Lower leg skin (tissue), 3 donors: ENCODE measurements at regions not wholly inside any gene's neighbourhood (a gene's known extent, or its start where the extent isn't known, plus 50 kb on each side); places are given as distances from the start of the nearest gene placed in this dataset.

ENCODE experiments used
- POLR2A ChIP-seq, 2 donors: fragments of 450-650 bp; IDR thresholded peaks; one replicate each; pipeline ENCODE4 v1.6.1; 2016 to 2017; ENCODE audit warnings: antibody characterized with exemption in 2 of 2, mild to moderate bottlenecking in 1 of 2, moderate library complexity in 1 of 2
- TF ChIP-seq, protein P1 (sequence below), 3 donors: fragments of 450-650 bp; IDR thresholded peaks; one replicate each; pipeline ENCODE4 v1.5.1; 2016; ENCODE audit warnings: antibody characterized with exemption in 3 of 3, mild to moderate bottlenecking in 3 of 3, moderate library complexity in 2 of 3

DNA sequence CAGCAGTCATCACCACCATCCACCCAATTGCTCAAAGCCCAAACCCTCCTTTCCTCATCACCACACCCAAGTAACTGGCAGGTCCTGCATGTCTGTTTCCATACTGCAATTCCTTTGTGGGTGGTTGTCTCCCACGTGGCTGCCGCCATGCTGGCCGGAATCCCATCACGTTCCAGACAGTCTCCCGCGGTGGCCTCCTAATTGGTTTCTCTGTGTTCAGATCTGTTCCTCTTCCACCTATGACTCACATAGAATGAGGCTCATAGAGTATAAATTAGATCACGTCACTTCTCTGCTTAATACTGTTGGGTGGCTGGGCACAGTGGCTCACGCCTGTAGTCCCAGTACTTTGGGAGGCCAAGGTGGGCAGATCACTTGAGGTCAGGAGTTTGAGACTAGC lies 813.0 kb downstream of the TYW1 start:
- TF ChIP-seq POLR2A (IDR thresholded peaks at IDR 0.05): no peak
- TF ChIP-seq, protein P1, sequence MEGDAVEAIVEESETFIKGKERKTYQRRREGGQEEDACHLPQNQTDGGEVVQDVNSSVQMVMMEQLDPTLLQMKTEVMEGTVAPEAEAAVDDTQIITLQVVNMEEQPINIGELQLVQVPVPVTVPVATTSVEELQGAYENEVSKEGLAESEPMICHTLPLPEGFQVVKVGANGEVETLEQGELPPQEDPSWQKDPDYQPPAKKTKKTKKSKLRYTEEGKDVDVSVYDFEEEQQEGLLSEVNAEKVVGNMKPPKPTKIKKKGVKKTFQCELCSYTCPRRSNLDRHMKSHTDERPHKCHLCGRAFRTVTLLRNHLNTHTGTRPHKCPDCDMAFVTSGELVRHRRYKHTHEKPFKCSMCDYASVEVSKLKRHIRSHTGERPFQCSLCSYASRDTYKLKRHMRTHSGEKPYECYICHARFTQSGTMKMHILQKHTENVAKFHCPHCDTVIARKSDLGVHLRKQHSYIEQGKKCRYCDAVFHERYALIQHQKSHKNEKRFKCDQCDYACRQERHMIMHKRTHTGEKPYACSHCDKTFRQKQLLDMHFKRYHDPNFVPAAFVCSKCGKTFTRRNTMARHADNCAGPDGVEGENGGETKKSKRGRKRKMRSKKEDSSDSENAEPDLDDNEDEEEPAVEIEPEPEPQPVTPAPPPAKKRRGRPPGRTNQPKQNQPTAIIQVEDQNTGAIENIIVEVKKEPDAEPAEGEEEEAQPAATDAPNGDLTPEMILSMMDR (IDR thresholded peaks at IDR 0.05): no peak
